ENCODE measurements at regions not wholly inside any gene's neighbourhood (a gene's known extent, or its start where the extent isn't known, plus 50 kb on each side); places are given as distances from the start of the nearest gene placed in this dataset.
"Not testable (repeated sequence)": the region's sequence is repeated elsewhere in the genome, so short reads cannot be mapped to it uniquely, and the experiment has no call there.

GRCh38 chr1:232351335-232351734 is 278.6 kb downstream of the SIPA1L2 start:
- intact Hi-C loops (cut with micrococcal nuclease; ENCODE audit: unreplicated experiment) = no loop called here
- Histone ChIP-seq H3K27ac (ENCODE audit: low read depth, low read length, poor library complexity, severe bottlenecking) (no peak overlapping the region), H3K9me3 (ENCODE audit: low read depth, low read length, poor library complexity, severe bottlenecking) (no peaks in the 10 kb centered on the region), H3K4me3 (ENCODE audit: low read depth, low read length, poor library complexity, severe bottlenecking) (no peak overlapping the region), H3K36me3 (ENCODE audit: insufficient read depth, low read length, poor library complexity, severe bottlenecking) (no peaks in the 10 kb centered on the region), H3K27me3 (replicated peaks; ENCODE audit: insufficient read depth, low read depth, low read length, poor library complexity) (peaks cover 2% of the 10 kb centered on the region), H3K4me1 (ENCODE audit: insufficient read depth, low read length, poor library complexity, severe bottlenecking) (no peaks in the 10 kb centered on the region)
- CTCF ChIA-PET = no interaction called here
- POLR2A ChIA-PET (ENCODE audit: low non-redundant PET) = no interaction called here
- DNase-seq (ENCODE audit: low spot score) = no peak
- no peak for TF ChIP-seq CTCF (conservative IDR thresholded peaks at IDR 0.05; ENCODE audit: low read depth, low read length)
- TF ChIP-seq EZH2 (IDR thresholded peaks at IDR 0.05; ENCODE audit: borderline replicate concordance, low read depth, low read length, poor library complexity, severe bottlenecking) = no peak
- BruUV-seq (replicated peaks) = no TSS peak

- no TSS peak for BruUV-seq (replicated peaks)
- intact Hi-C loops (cut with micrococcal nuclease; ENCODE audit: unreplicated experiment) = no loop called here
Measured at GRCh38 chr1:232346844-232347243, 283.1 kb downstream of the SIPA1L2 start.

GRCh38 chr1:232344791-232345399 is 285.0 kb downstream of the SIPA1L2 start:
- TF ChIP-seq CTCF (conservative IDR thresholded peaks at IDR 0.05; ENCODE audit: low read depth, low read length) (no peak), EZH2 (IDR thresholded peaks at IDR 0.05; ENCODE audit: borderline replicate concordance, low read depth, low read length, poor library complexity, severe bottlenecking) (no peak)
- no TSS peak for BruUV-seq (replicated peaks)
- Histone ChIP-seq H3K27ac (ENCODE audit: low read depth, low read length, poor library complexity, severe bottlenecking) (no peak overlapping the region), H3K4me1 (ENCODE audit: insufficient read depth, low read length, poor library complexity, severe bottlenecking) (no peaks in the 10 kb centered on the region), H3K36me3 (ENCODE audit: insufficient read depth, low read length, poor library complexity, severe bottlenecking) (no peaks in the 10 kb centered on the region), H3K27me3 (replicated peaks; ENCODE audit: insufficient read depth, low read depth, low read length, poor library complexity) (no peaks in the 10 kb centered on the region), H3K4me3 (ENCODE audit: low read depth, low read length, poor library complexity, severe bottlenecking) (no peak overlapping the region), H3K9me3 (ENCODE audit: low read depth, low read length, poor library complexity, severe bottlenecking) (peaks cover 6% of the 10 kb centered on the region)
- intact Hi-C loops (cut with micrococcal nuclease; ENCODE audit: unreplicated experiment) = no loop called here
- ChIA-PET CTCF (no interaction called here), POLR2A (ENCODE audit: low non-redundant PET) (no interaction called here)
- DNase-seq (ENCODE audit: low spot score) = no peak

More at GRCh38 chr1:232346844-232347243, 283.1 kb downstream of the SIPA1L2 start:
- H3K27ac ChIP-seq (ENCODE audit: low read depth, low read length, poor library complexity, severe bottlenecking) = no peak overlapping the region
- H3K27me3 ChIP-seq (replicated peaks; ENCODE audit: insufficient read depth, low read depth, low read length, poor library complexity) = no peaks in the 10 kb centered on the region
- H3K36me3 ChIP-seq (ENCODE audit: insufficient read depth, low read length, poor library complexity, severe bottlenecking) = no peaks in the 10 kb centered on the region
- ChIA-PET CTCF (no interaction called here), POLR2A (ENCODE audit: low non-redundant PET) (no interaction called here)
- H3K9me3 ChIP-seq (ENCODE audit: low read depth, low read length, poor library complexity, severe bottlenecking) = peaks cover 6% of the 10 kb centered on the region
- H3K4me3 ChIP-seq (ENCODE audit: low read depth, low read length, poor library complexity, severe bottlenecking) = no peak overlapping the region
- no peak for TF ChIP-seq EZH2 (IDR thresholded peaks at IDR 0.05; ENCODE audit: borderline replicate concordance, low read depth, low read length, poor library complexity, severe bottlenecking)
- no peak for TF ChIP-seq CTCF (conservative IDR thresholded peaks at IDR 0.05; ENCODE audit: low read depth, low read length)
- no peaks in the 10 kb centered on the region for H3K4me1 ChIP-seq (ENCODE audit: insufficient read depth, low read length, poor library complexity, severe bottlenecking)
- DNase-seq (ENCODE audit: low spot score) = no peak

GRCh38 chr1:232344186-232344585 is 285.7 kb downstream of the SIPA1L2 start:
- H3K27ac ChIP-seq (ENCODE audit: low read depth, low read length, poor library complexity, severe bottlenecking); H3K4me1 ChIP-seq (ENCODE audit: insufficient read depth, low read length, poor library complexity, severe bottlenecking); CTCF ChIA-PET; intact Hi-C loops (cut with micrococcal nuclease; ENCODE audit: unreplicated experiment); BruUV-seq (replicated peaks); DNase-seq (ENCODE audit: low spot score); H3K9me3 ChIP-seq (ENCODE audit: low read depth, low read length, poor library complexity, severe bottlenecking); H3K27me3 ChIP-seq (replicated peaks; ENCODE audit: insufficient read depth, low read depth, low read length, poor library complexity); POLR2A ChIA-PET (ENCODE audit: low non-redundant PET); H3K4me3 ChIP-seq (ENCODE audit: low read depth, low read length, poor library complexity, severe bottlenecking); H3K36me3 ChIP-seq (ENCODE audit: insufficient read depth, low read length, poor library complexity, severe bottlenecking): not testable (repeated sequence)
